GM19463 (cell line): ENCODE measurements at regions not wholly inside any gene's neighbourhood (a gene's known extent, or its start where the extent isn't known, plus 50 kb on each side); places are given as distances from the start of the nearest gene placed in this dataset.
"Not testable (repeated sequence)": the region's sequence is repeated elsewhere in the genome, so short reads cannot be mapped to it uniquely, and the experiment has no call there.

Source experiments
- ATAC-seq: cut with Tn5 transposase; IDR thresholded peaks from one replicate; pipeline ENCODE4 v1.9.1; 2021; ENCODE audit warnings: mild to moderate bottlenecking, moderate library complexity; ENCODE audit not compliant: unreplicated experiment

DNA sequence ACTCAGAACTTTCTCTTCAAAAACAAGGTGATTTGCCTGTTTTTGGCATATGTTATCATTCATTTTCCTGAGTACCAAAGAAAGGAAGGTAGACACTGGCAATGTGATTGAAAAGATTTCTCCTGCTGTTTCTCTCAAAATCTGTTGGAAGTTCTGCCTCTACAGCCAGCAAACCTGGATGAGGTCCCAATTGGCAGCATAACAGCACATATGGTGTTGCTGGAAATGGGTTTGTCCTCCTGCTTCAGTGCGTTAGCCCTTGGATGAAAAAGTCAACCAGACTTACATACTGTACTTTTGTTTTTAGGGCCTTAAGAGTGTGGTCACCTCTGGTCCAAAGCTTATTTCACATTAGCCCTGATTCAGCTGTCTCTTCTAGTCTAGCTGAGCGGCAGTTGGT, 237.6 kb upstream of the MME start:
- no peak for ATAC-seq

DNA sequence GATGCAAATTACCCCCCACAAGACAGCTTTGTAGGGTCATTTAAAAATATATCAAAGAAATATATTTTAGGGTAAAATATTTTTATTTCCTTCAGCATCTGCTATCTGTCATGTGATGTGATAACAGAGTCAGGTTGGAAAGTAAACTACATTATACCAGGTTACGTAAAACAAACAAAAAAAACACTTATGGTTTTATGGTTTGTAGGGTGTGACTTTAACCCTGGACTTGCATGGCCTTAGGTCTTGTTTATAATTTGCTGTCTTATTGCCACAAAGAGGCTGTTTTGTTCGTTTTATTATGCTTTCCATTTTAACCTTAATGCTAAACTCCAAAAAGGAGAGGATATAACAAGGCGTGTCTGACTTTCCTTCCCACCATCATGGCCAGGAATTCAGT, 244.5 kb upstream of the MME start:
- ATAC-seq: no peak

GRCh38 chr3:154834831-154835230, 245.3 kb upstream of the MME start:
- not testable (repeated sequence) for ATAC-seq

DNA sequence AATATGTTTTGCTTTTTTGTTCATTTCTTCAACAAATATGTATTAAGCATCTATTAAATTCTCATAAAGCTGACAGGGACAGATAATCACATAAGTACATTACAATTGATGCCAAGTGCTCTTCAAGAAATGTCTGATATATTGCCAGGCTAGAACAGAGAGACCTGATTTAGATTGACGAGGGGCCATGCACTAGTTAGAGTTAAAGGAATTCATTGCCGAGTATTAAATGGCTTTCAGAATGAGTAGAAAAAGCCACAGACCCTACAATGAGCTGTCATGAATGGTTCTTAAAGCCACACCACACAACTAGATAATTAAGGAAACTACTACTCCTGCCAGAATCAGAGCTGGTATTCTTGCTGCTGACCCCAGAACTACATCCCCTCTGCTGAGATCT, 250.2 kb upstream of the MME start:
- no peak for ATAC-seq

GRCh38 chr3:154819491-154819890, 260.6 kb upstream of the MME start:
- no peak for ATAC-seq

DNA sequence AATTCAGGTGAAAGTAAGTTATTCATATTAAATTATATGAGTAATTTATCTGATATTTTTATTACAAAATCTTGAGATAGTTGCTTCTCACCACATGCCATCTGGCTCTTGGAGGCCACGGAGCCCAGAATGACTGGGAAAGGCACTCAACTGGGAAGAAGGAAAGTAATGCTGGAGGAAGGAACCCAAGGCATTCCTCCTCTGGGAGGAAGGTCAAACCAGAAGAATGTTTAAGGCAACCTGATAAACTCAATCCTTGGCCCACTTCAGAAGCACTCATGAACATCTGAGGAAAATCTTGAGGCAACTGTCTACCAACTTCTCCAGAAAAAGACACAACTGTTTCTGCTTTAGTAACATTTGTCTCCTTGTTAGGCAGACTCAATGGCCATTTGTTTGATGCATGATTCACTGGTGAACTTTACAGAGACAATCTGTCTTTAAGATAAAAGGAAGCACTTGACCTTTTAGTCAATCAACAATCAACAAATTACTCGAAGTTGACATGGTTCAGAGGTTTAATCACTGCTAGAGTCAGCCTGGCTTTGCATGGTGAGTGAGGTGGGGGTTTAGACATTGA, 261.4 kb upstream of the MME start:
- no peak for ATAC-seq

GRCh38 chr3:154810017-154810416, 270.1 kb upstream of the MME start:
- not testable (repeated sequence) for ATAC-seq

GRCh38 chr3:154801729-154802128, 278.4 kb upstream of the MME start:
- no peak for ATAC-seq

- no peak for ATAC-seq
Measured at GRCh38 chr3:154799800-154800199, 280.3 kb upstream of the MME start.

GRCh38 chr3:154795582-154795981, 284.5 kb upstream of the MME start:
- ATAC-seq: no peak

- no peak for ATAC-seq
Measured at GRCh38 chr3:154794814-154795445, 285.2 kb upstream of the MME start.

- ATAC-seq: no peak
Measured at GRCh38 chr3:154794391-154794790, 285.7 kb upstream of the MME start.

- ATAC-seq: no peak
Measured at GRCh38 chr3:154792828-154793227, 287.3 kb upstream of the MME start.

GRCh38 chr3:154791611-154792010, 288.5 kb upstream of the MME start:
- no peak for ATAC-seq

DNA sequence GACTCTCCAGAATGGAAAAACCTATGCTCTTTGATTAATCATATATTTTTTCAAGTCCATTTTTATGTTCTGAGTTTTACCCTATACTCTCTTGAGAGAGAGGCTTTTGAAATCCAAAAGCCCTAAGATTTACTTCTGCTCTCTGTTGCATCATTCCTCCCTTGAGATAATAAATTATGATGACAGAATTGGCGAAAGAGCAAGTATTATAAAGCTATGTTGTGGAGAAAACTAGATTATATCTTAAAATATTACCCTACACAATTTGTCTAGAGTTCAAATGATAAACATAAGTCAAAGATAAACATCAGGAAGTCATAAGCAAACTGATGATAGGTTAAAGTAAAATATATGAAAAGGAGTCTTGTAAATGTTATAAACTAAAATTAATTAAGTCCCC, 293.4 kb upstream of the MME start:
- no peak for ATAC-seq

DNA sequence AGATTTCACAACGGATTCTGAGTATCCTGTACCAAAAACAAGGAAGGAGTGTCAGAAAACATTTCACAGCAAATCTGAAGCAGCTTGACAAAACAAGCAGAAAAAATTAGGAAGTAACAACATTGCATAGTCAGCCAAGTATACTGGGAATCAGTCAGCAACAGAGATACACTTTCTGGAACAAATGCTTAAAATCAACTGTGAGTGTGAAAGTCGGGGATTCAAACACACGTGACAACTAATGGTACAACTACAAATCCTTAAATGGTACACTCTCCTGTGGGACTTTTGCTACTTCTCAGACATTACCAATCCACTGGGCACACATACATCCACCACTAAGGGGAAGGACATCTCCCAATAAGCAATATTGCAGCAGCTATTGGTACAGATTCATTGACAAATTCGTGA, 296.6 kb upstream of the MME start:
- no peak for ATAC-seq

- no peak for ATAC-seq
Measured at GRCh38 chr3:154783061-154783460, 297.1 kb upstream of the MME start.

- no peak for ATAC-seq
Measured at GRCh38 chr3:154782151-154782550, 298.0 kb upstream of the MME start.

GRCh38 chr3:154781595-154781994, 298.5 kb upstream of the MME start:
- ATAC-seq: no peak

GRCh38 chr3:154780263-154780662, 299.9 kb upstream of the MME start:
- no peak for ATAC-seq

DNA sequence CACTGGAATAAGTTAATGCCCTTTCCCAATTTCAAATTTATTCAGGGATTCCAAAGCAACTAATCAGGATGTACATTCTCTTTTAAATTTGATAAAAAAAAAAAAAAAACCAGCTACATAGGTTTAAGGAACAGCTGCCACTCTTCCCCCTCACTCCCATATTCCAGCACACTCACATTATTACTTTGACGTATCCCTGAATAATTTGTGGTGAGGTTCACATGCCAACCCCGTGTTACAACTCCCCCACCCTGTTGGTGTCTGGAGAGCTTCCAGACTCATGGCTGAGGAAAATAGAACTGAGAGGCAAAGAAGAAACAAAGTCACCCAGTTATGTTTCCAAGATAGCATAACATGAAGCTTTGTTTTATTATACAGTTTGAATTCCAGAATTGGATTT, 300.5 kb upstream of the MME start:
- ATAC-seq: no peak

GRCh38 chr3:154778057-154778456, 302.1 kb upstream of the MME start:
- ATAC-seq: no peak
